ENCODE measurements at regions not wholly inside any gene's neighbourhood (a gene's known extent, or its start where the extent isn't known, plus 50 kb on each side); places are given as distances from the start of the nearest gene placed in this dataset.

DNA sequence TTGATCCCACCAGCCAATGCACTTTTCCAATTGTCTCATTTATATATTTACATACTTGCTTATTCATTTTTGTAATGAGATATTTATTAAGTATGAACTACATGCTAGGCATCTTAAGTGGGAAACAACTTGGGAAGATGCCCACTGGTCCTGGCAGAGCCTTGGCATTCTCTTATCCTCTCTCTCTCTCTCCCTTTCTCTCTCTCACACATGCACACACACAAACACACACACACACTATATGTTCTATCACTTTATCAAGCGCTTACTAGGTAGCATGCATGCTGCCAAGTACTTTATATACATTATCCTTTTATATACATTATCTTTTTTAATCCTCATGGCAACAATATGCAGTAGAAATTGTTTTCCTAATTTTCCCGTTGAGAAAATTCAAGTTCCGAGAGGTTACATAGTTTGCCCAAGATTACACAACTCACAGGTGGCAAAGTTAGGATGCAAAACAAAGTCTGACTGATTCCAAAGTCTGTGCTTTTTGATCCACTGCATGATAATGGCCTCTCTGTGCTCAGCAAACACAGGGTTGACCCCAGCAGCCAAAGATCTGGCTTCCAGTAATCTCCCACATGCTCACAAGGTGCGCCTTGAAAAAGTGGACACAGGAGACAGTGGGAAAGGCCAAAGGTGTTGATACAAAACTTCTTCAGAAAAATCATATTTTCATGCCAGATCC, 173.1 kb upstream of the KLF3 start:
- Histone ChIP-seq H3K9me3 (ENCODE audit: low read length) (no peaks in the 10 kb centered on the region), H3K4me3 (ENCODE audit: low read length) (no peak overlapping the region), H3K4me2 (ENCODE audit: low read length) (no peak overlapping the region), H3F3A (ENCODE audit: insufficient read depth, low read length, poor library complexity, severe bottlenecking) (no peaks in the 10 kb centered on the region), H3K9ac (ENCODE audit: low read length) (no peak overlapping the region), H3K36me3 (ENCODE audit: insufficient read depth, low read length) (no peaks in the 10 kb centered on the region), H3K27ac (ENCODE audit: low read length) (no peak overlapping the region), H3K79me2 (replicated peaks; ENCODE audit: insufficient read depth, low read length) (no peaks in the 10 kb centered on the region), H2AFZ (ENCODE audit: low read depth, low read length) (no peak overlapping the region), H3K9me2 (ENCODE audit: insufficient read depth, low read length) (no peaks in the 10 kb centered on the region), H4K20me1 (ENCODE audit: insufficient read depth) (no peaks in the 10 kb centered on the region), H3K27me3 (ENCODE audit: insufficient read depth, low read depth, low read length) (no peaks in the 10 kb centered on the region)
- TF ChIP-seq TAF1 (IDR thresholded peaks at IDR 0.05; ENCODE audit: low read depth) (no peak), EZH2 (IDR thresholded peaks at IDR 0.05; ENCODE audit: borderline replicate concordance, insufficient read depth, low read length, poor library complexity, severe bottlenecking) (no peak), MXI1 (conservative IDR thresholded peaks at IDR 0.05; ENCODE audit: poor library complexity, severe bottlenecking) (no peak), POLR2AphosphoS5 (IDR thresholded peaks at IDR 0.05) (no peak), SMC3 (conservative IDR thresholded peaks at IDR 0.05; ENCODE audit: poor library complexity) (no peak), RAD21 (conservative IDR thresholded peaks at IDR 0.05) (no peak), EP300 (conservative IDR thresholded peaks at IDR 0.05; ENCODE audit: poor library complexity, severe bottlenecking) (no peak)
- TF ChIP-seq, protein P1, sequence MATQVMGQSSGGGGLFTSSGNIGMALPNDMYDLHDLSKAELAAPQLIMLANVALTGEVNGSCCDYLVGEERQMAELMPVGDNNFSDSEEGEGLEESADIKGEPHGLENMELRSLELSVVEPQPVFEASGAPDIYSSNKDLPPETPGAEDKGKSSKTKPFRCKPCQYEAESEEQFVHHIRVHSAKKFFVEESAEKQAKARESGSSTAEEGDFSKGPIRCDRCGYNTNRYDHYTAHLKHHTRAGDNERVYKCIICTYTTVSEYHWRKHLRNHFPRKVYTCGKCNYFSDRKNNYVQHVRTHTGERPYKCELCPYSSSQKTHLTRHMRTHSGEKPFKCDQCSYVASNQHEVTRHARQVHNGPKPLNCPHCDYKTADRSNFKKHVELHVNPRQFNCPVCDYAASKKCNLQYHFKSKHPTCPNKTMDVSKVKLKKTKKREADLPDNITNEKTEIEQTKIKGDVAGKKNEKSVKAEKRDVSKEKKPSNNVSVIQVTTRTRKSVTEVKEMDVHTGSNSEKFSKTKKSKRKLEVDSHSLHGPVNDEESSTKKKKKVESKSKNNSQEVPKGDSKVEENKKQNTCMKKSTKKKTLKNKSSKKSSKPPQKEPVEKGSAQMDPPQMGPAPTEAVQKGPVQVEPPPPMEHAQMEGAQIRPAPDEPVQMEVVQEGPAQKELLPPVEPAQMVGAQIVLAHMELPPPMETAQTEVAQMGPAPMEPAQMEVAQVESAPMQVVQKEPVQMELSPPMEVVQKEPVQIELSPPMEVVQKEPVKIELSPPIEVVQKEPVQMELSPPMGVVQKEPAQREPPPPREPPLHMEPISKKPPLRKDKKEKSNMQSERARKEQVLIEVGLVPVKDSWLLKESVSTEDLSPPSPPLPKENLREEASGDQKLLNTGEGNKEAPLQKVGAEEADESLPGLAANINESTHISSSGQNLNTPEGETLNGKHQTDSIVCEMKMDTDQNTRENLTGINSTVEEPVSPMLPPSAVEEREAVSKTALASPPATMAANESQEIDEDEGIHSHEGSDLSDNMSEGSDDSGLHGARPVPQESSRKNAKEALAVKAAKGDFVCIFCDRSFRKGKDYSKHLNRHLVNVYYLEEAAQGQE (IDR thresholded peaks at IDR 0.05; ENCODE audit: borderline replicate concordance) = no peak
- TF ChIP-seq, protein P2, sequence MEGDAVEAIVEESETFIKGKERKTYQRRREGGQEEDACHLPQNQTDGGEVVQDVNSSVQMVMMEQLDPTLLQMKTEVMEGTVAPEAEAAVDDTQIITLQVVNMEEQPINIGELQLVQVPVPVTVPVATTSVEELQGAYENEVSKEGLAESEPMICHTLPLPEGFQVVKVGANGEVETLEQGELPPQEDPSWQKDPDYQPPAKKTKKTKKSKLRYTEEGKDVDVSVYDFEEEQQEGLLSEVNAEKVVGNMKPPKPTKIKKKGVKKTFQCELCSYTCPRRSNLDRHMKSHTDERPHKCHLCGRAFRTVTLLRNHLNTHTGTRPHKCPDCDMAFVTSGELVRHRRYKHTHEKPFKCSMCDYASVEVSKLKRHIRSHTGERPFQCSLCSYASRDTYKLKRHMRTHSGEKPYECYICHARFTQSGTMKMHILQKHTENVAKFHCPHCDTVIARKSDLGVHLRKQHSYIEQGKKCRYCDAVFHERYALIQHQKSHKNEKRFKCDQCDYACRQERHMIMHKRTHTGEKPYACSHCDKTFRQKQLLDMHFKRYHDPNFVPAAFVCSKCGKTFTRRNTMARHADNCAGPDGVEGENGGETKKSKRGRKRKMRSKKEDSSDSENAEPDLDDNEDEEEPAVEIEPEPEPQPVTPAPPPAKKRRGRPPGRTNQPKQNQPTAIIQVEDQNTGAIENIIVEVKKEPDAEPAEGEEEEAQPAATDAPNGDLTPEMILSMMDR (IDR thresholded peaks at IDR 0.05; ENCODE audit: poor library complexity, severe bottlenecking) = no peak

- TF ChIP-seq, protein P2 (IDR thresholded peaks at IDR 0.05; ENCODE audit: poor library complexity, severe bottlenecking) = no peak
- TF ChIP-seq MXI1 (conservative IDR thresholded peaks at IDR 0.05; ENCODE audit: poor library complexity, severe bottlenecking) (no peak), EZH2 (IDR thresholded peaks at IDR 0.05; ENCODE audit: borderline replicate concordance, insufficient read depth, low read length, poor library complexity, severe bottlenecking) (no peak), SMC3 (conservative IDR thresholded peaks at IDR 0.05; ENCODE audit: poor library complexity) (no peak), RAD21 (conservative IDR thresholded peaks at IDR 0.05) (no peak), POLR2AphosphoS5 (IDR thresholded peaks at IDR 0.05) (no peak), TAF1 (IDR thresholded peaks at IDR 0.05; ENCODE audit: low read depth) (no peak), EP300 (conservative IDR thresholded peaks at IDR 0.05; ENCODE audit: poor library complexity, severe bottlenecking) (no peak)
- TF ChIP-seq, protein P1 (IDR thresholded peaks at IDR 0.05; ENCODE audit: borderline replicate concordance) = no peak
- Histone ChIP-seq H3K27ac (ENCODE audit: low read length) (no peak overlapping the region), H3K36me3 (ENCODE audit: insufficient read depth, low read length) (no peaks in the 10 kb centered on the region), H3K79me2 (replicated peaks; ENCODE audit: insufficient read depth, low read length) (no peaks in the 10 kb centered on the region), H3K9me2 (ENCODE audit: insufficient read depth, low read length) (no peaks in the 10 kb centered on the region), H3K27me3 (ENCODE audit: insufficient read depth, low read depth, low read length) (no peaks in the 10 kb centered on the region), H3F3A (ENCODE audit: insufficient read depth, low read length, poor library complexity, severe bottlenecking) (no peaks in the 10 kb centered on the region), H3K9me3 (ENCODE audit: low read length) (no peaks in the 10 kb centered on the region), H4K20me1 (ENCODE audit: insufficient read depth) (no peaks in the 10 kb centered on the region), H3K4me3 (ENCODE audit: low read length) (no peak overlapping the region), H3K9ac (ENCODE audit: low read length) (no peak overlapping the region), H3K4me2 (ENCODE audit: low read length) (no peak overlapping the region), H2AFZ (ENCODE audit: low read depth, low read length) (no peak overlapping the region)
Observed at GRCh38 chr4:38491854-38492478, 172.0 kb upstream of the KLF3 start.
